IPS DF 4.7 (cell line): ENCODE measurements at regions not wholly inside any gene's neighbourhood (a gene's known extent, or its start where the extent isn't known, plus 50 kb on each side); places are given as distances from the start of the nearest gene placed in this dataset.
"Not testable (repeated sequence)": the region's sequence is repeated elsewhere in the genome, so short reads cannot be mapped to it uniquely, and the experiment has no call there.

Experiments
- DNase-seq: peaks from one replicate; pipeline ENCODE4 v3.0.0-alpha.2; 2013; ENCODE audit warnings: low spot score; ENCODE audit errors: extremely low read depth

- DNase-seq = no peak
Observed at GRCh38 chr1:168421399-168422004, 122.3 kb downstream of the XCL2 start.

DNA sequence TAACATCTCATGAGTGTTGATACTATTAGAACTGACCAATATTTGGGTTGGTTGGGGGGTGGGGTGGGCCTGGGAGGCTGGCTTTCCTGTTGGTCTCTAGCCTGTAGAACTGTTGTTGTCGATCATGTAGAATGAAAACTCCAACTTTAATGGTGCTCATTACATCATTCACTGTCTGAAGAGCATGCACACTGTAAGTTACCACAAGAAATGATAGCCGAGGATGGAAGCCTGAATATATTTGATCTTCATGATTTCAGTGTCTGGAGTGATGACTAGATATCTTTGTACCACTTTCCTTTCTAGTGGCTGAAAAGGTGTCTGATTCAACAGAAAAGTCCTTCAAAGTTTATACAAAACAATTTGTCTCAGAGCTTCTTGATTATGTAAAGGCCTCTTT, 123.6 kb downstream of the XCL2 start:
- DNase-seq = no peak

DNA sequence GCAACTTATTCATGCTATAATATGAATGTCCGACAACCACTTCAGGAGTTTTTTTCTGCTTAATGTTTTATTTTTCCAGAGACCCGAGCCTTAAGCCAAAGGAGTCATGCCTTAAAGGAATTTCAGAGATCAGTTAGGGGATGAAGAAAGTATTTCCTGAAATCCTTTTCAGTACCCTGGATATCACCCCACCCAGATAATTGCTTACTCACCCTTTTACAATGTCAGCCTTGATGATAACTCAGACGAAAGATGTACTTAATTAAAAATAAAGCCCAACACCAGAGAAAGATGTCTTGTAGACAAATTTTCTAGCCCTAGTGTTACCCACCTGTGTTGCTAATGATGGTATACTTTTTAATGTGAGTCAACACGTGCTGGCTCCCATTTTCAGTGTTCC, 124.1 kb downstream of the XCL2 start:
- DNase-seq = no peak

GRCh38 chr1:168416220-168416619, 127.6 kb downstream of the XCL2 start:
- no peak for DNase-seq

GRCh38 chr1:168414914-168415313, 128.9 kb downstream of the XCL2 start:
- no peak for DNase-seq

- DNase-seq = no peak
Observed at GRCh38 chr1:168410464-168410863, 129.8 kb downstream of the TBX19 start.

- no peak for DNase-seq
Observed at GRCh38 chr1:168408884-168409283, 128.2 kb downstream of the TBX19 start.

DNA sequence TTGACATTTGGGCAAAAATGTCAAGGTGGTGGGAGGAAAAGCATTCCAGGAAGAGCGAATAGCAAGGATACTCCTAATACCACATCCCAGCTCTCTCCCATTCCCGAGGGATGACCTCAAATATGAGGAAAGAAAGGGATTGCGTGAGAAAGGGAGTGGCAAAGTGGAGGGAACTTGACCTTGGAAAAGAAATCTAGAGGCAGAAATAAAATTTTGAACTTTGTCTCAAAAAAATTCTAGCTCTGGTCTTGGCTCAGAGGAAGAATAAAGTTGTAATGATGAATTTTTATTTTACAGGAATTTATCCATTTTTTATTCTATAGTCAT, 127.8 kb downstream of the TBX19 start:
- no peak for DNase-seq

GRCh38 chr1:168407832-168408538, 127.3 kb downstream of the TBX19 start:
- DNase-seq = no peak

GRCh38 chr1:168405906-168406549, 125.4 kb downstream of the TBX19 start:
- no peak for DNase-seq

DNA sequence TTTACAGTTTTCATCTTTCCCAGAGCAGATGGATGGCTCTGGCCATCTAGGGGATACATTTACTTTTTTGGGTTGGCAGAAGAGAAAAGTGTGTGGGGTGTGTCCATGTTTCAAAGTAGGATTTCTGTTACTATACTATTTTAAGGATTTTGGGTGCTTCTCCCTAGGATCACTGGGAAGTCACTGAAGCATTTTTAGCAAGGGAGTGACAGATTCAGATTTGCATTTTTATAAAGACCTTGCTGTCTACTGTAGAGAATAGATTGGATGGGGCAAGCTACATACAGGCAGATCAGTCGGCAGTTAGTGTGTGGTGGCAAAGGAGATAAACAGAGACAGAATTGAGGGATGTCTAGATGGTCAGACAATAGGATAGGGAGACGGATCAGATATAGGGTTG, 122.5 kb downstream of the TBX19 start:
- no peak for DNase-seq

DNA sequence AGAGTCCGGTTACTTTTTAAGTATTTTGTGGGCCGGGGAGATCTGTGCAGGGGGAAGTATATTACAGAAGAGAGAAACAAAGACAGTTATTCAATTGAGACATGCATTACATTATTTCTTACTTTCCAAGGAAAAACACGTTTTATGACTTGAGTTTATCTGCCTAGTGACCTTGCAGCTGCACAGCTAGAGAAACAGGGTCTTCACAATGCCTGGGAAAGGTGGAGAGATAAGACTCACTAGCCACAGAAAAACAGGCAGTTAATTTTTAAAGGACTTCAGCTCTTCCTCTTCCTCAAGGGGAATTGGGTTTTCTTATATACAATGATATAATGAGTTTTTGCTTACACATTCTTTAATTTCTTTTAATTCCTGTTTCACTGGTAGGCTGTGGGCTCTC, 121.8 kb downstream of the TBX19 start:
- DNase-seq = not testable (repeated sequence)

DNA sequence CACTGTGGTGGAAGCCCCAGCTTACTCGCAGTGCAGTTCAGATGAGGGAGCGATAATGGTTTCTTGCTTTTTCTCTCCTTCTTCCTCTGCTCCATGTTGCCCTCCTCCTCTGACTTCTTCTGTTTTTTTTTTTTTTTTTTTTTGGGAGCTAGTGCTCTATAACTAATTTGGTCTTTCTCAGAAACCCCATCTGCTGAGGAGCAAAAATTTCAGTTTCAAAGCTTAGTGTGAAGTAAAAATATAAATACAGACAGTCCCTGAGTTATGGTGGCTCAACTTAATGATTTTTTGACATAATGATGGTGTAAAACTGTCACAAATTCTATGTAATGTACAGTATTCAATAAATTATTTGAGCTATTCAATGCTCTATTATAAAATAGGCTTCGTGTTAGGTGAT, 120.7 kb downstream of the TBX19 start:
- DNase-seq = no peak

- no peak for DNase-seq
Observed at GRCh38 chr1:168400139-168400538, 119.5 kb downstream of the TBX19 start.

- no peak for DNase-seq
Observed at GRCh38 chr1:168397806-168398205, 117.1 kb downstream of the TBX19 start.

- DNase-seq = no peak
Observed at GRCh38 chr1:168396940-168397684, 116.4 kb downstream of the TBX19 start.

DNA sequence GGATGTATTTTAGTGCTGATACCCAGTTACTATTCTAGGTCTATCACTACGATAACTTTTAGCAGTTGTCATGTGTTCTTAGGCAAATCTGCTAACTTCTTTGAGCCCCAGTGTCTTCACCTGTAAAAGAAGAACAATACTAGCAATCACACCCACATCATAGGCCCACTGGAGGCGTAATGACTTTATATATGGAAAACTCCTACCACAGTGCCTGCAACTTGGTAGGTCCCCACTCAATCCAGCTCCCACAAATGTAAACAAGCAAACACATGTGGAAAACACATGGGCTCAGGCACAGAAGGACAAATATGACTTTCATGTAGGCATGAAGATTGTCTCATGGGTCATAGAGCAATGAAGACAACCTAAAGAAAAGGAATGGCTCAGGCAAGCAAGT, 115.8 kb downstream of the TBX19 start:
- no peak for DNase-seq

- no peak for DNase-seq
Observed at GRCh38 chr1:168394858-168395257, 114.2 kb downstream of the TBX19 start.

- no peak for DNase-seq
Observed at GRCh38 chr1:168392958-168393549, 112.4 kb downstream of the TBX19 start.

- DNase-seq = no peak
Observed at GRCh38 chr1:168391851-168392681, 111.4 kb downstream of the TBX19 start.

DNA sequence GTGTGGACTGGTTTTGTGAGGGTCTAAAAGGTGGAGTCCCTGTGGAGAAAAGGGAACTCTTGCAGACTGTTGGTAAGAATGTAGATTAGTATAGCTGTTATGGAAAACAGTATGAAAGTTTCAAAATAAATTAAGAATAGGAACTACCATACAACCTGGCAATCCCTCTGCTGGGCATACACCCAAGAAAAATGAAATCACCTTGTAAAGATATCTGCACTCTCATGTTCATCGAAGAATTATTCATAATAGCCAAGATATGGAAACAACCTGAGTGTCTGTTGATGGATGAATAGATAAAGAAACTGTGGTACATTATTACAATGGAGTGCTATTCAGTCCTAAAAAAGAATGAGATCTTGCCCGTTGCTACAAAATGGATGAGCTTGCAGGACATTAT, 109.6 kb downstream of the TBX19 start:
- no peak for DNase-seq
